ENCODE measurements at regions not wholly inside any gene's neighbourhood (a gene's known extent, or its start where the extent isn't known, plus 50 kb on each side); places are given as distances from the start of the nearest gene placed in this dataset.

- TF ChIP-seq ZSCAN29 (CRISPR knock-in tag; conservative IDR thresholded peaks at IDR 0.05) (no peak), ZNF784 (CRISPR knock-in tag; IDR thresholded peaks at IDR 0.05; ENCODE audit: borderline replicate concordance) (no peak), IRF1 (CRISPR knock-in tag; IDR thresholded peaks at IDR 0.05; ENCODE audit: low read depth) (no peak)
Observed at GRCh38 chr11:13110145-13110544, 101.0 kb downstream of the RASSF10 start.

Data from HepG2 (cell line).